ENCODE measurements at regions not wholly inside any gene's neighbourhood (a gene's known extent, or its start where the extent isn't known, plus 50 kb on each side); places are given as distances from the start of the nearest gene placed in this dataset.

GRCh38 chr12:84698576-84699333 lies 213.8 kb downstream of the SLC6A15 start:
- TF ChIP-seq, protein P1, sequence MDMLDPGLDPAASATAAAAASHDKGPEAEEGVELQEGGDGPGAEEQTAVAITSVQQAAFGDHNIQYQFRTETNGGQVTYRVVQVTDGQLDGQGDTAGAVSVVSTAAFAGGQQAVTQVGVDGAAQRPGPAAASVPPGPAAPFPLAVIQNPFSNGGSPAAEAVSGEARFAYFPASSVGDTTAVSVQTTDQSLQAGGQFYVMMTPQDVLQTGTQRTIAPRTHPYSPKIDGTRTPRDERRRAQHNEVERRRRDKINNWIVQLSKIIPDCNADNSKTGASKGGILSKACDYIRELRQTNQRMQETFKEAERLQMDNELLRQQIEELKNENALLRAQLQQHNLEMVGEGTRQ (IDR thresholded peaks at IDR 0.05; ENCODE audit: low read depth, low read length) = no peak
- no peak for TF ChIP-seq CTCF (conservative IDR thresholded peaks at IDR 0.05; ENCODE audit: low read depth, low read length)

Measured in IMR-90 (cell line).